ENCODE measurements at regions not wholly inside any gene's neighbourhood (a gene's known extent, or its start where the extent isn't known, plus 50 kb on each side); places are given as distances from the start of the nearest gene placed in this dataset.

DNA sequence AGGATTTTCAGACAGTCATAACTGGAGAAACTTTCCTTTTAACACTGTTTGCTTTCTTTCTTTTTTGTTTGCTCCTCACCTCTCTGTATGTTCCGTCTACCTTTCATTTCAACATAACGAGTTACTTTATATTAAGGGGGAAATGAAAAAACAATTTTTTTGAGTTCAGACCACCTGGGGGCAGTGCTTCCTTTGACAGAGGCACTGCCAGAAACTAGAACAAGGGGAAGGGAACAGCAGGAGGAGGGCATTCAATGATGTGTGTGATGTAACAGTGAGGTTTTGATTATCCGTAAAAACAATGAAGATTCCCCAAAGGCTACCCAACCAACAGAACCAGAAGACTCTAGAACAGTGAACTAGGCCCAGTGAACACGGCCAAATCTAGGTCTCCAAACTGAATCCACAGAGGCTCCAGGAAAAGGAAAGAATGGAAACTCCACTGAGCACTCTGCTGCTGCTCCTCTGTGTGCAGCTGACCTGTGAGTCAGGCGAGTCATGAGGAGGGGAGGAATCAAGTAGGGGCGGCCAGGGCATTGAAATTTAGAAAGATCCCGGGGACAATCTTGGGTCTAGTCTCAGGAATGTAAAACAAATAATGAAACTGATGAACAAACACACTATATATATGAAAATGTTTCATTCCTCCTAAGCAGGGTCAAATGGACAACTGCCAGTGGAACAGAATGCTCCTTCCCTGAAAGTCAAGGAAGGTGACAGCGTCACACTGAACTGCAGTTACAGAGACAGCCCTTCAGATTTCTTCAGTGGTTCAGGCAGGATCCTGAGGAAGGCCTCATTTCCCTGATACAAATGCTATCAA is 323.5 kb downstream of the DAD1 start:
- TF ChIP-seq EZH2phosphoT487 (IDR thresholded peaks at IDR 0.05; ENCODE audit: low read depth) = no peak
- TF ChIP-seq, protein P1, sequence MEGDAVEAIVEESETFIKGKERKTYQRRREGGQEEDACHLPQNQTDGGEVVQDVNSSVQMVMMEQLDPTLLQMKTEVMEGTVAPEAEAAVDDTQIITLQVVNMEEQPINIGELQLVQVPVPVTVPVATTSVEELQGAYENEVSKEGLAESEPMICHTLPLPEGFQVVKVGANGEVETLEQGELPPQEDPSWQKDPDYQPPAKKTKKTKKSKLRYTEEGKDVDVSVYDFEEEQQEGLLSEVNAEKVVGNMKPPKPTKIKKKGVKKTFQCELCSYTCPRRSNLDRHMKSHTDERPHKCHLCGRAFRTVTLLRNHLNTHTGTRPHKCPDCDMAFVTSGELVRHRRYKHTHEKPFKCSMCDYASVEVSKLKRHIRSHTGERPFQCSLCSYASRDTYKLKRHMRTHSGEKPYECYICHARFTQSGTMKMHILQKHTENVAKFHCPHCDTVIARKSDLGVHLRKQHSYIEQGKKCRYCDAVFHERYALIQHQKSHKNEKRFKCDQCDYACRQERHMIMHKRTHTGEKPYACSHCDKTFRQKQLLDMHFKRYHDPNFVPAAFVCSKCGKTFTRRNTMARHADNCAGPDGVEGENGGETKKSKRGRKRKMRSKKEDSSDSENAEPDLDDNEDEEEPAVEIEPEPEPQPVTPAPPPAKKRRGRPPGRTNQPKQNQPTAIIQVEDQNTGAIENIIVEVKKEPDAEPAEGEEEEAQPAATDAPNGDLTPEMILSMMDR (IDR thresholded peaks at IDR 0.05; ENCODE audit: low read depth, low read length) = peak; percentile 72

Measured in OCI-LY3 (cell line).